H9 (cell line): ENCODE measurements at regions not wholly inside any gene's neighbourhood (a gene's known extent, or its start where the extent isn't known, plus 50 kb on each side); places are given as distances from the start of the nearest gene placed in this dataset.

Source experiments
- DNase-seq: peaks from one replicate; pipeline ENCODE4 v3.0.0-alpha.2; 2017
- H2AFZ ChIP-seq: one replicate; pipeline ENCODE4 v1.6.1; 2013; ENCODE audit warnings: mild to moderate bottlenecking, low read length, control low read depth, moderate library complexity
- H2AK5ac ChIP-seq: 2 replicates; pipeline ENCODE4 v1.6.1; 2013; ENCODE audit warnings: low read length, control low read depth, mixed read lengths; ENCODE audit not compliant: insufficient read length
- H2BK120ac ChIP-seq: one replicate; pipeline ENCODE4 v1.6.1; 2013; ENCODE audit warnings: low read depth, mild to moderate bottlenecking, low read length, control low read depth, inconsistent platforms; ENCODE audit not compliant: poor library complexity, severe bottlenecking
- H2BK12ac ChIP-seq: 2 replicates; pipeline ENCODE4 v1.6.1; 2013; ENCODE audit warnings: low read length, control low read depth, mixed read lengths, low read depth; ENCODE audit not compliant: insufficient read length
- H2BK15ac ChIP-seq: 2 replicates; pipeline ENCODE4 v1.6.1; 2013; ENCODE audit warnings: low read depth, low read length, control low read depth
- H2BK20ac ChIP-seq: one replicate; pipeline ENCODE4 v1.6.1; 2013; ENCODE audit warnings: low read depth, mild to moderate bottlenecking, low read length, control low read depth, inconsistent platforms; ENCODE audit not compliant: poor library complexity, severe bottlenecking
- H2BK5ac ChIP-seq: 2 replicates; pipeline ENCODE4 v1.6.1; 2013; ENCODE audit warnings: low read length, control low read depth, mixed read lengths; ENCODE audit not compliant: insufficient read length
- H3K14ac ChIP-seq: 2 replicates; pipeline ENCODE4 v1.6.1; 2013; ENCODE audit warnings: low read length, control low read depth; ENCODE audit not compliant: insufficient read depth
- H3K18ac ChIP-seq: 2 replicates; pipeline ENCODE4 v1.6.1; 2013; ENCODE audit warnings: low read depth, mild to moderate bottlenecking, mixed read lengths, low read length, control low read depth; ENCODE audit not compliant: insufficient read length
- H3K23ac ChIP-seq: 2 replicates; pipeline ENCODE4 v1.6.1; 2013; ENCODE audit warnings: low read length, control low read depth, mixed read lengths, low read depth; ENCODE audit not compliant: insufficient read length
- H3K23me2 ChIP-seq: 2 replicates; pipeline ENCODE4 v1.6.1; 2013; ENCODE audit warnings: low read depth, mild to moderate bottlenecking, mixed read lengths, low read length, control low read depth; ENCODE audit not compliant: insufficient read length, poor library complexity, severe bottlenecking
- H3K27ac ChIP-seq: 2 replicates; pipeline ENCODE4 v1.5.1; 2013; ENCODE audit warnings: low read length, control low read depth, mixed read lengths, low read depth; ENCODE audit not compliant: insufficient read length
- H3K27me3 ChIP-seq: 2 replicates; pipeline ENCODE4 v1.6.1; 2013; ENCODE audit warnings: low read length, control low read depth, inconsistent platforms; ENCODE audit not compliant: insufficient read depth
- H3K4ac ChIP-seq: 2 replicates; pipeline ENCODE4 v1.6.1; 2013; ENCODE audit warnings: low read depth, mild to moderate bottlenecking, control low read depth, inconsistent platforms, low read length, moderate library complexity
- H3K4me1 ChIP-seq: 2 replicates; pipeline ENCODE4 v1.6.1; 2013; ENCODE audit warnings: low read length, control low read depth, inconsistent platforms; ENCODE audit not compliant: insufficient read depth
- H3K4me2 ChIP-seq: 2 replicates; pipeline ENCODE4 v1.6.1; 2013; ENCODE audit warnings: low read length, control low read depth, mixed read lengths; ENCODE audit not compliant: insufficient read length, insufficient read depth
- H3K56ac ChIP-seq: 2 replicates; pipeline ENCODE4 v1.6.1; 2013; ENCODE audit warnings: low read depth, mild to moderate bottlenecking, mixed read lengths, low read length, control low read depth; ENCODE audit not compliant: insufficient read length
- H3K79me1 ChIP-seq: 2 replicates; pipeline ENCODE4 v1.6.1; 2013; ENCODE audit warnings: low read depth, mild to moderate bottlenecking, moderate library complexity, low read length, control low read depth, inconsistent platforms; ENCODE audit not compliant: insufficient read depth, poor library complexity, severe bottlenecking
- H3K79me2 ChIP-seq: 2 replicates; pipeline ENCODE4 v1.6.1; 2013; ENCODE audit warnings: low read length, control low read depth, inconsistent platforms; ENCODE audit not compliant: insufficient read depth
- H3K9ac ChIP-seq: 2 replicates; pipeline ENCODE4 v1.6.1; 2013; ENCODE audit warnings: low read length, control low read depth, mixed read lengths; ENCODE audit not compliant: insufficient read length; ENCODE audit errors: extremely low read depth
- H3K9me3 ChIP-seq: one replicate; pipeline ENCODE4 v1.6.1; 2013; ENCODE audit warnings: low read depth, low read length, inconsistent platforms; ENCODE audit not compliant: control insufficient read depth
- H3T11ph ChIP-seq: one replicate; pipeline ENCODE4 v1.6.1; 2013; ENCODE audit warnings: mild to moderate bottlenecking, low read length, control low read depth, inconsistent platforms
- H4K20me1 ChIP-seq: one replicate; pipeline ENCODE4 v1.6.1; 2013; ENCODE audit not compliant: control insufficient read depth, insufficient read length, insufficient read depth
- H4K5ac ChIP-seq: 2 replicates; pipeline ENCODE4 v1.6.1; 2013; ENCODE audit warnings: low read depth, mild to moderate bottlenecking, mixed read lengths, low read length, control low read depth; ENCODE audit not compliant: insufficient read length
- H4K8ac ChIP-seq: replicated peaks from 2 replicates; pipeline ENCODE4 v1.6.1; 2013; ENCODE audit warnings: low read length, control low read depth, mixed read lengths, low read depth; ENCODE audit not compliant: insufficient read length
- H4K91ac ChIP-seq: 2 replicates; pipeline ENCODE4 v1.6.1; 2013; ENCODE audit warnings: low read depth, mild to moderate bottlenecking, moderate library complexity, mixed read lengths, low read length, control low read depth; ENCODE audit not compliant: insufficient read length
- H3K27ac Mint-ChIP-seq, 3 experiments: 2 replicates in 2 of 3; 3 replicates in 1 of 3; pipeline ENCODE4 v1.8.0; 2020 to 2021; ENCODE audit warnings: mixed read lengths in 3 of 3, mild to moderate bottlenecking in 1 of 3, moderate library complexity in 1 of 3
- H3K27me3 Mint-ChIP-seq: 2 replicates; pipeline ENCODE4 v1.8.0; 2021; ENCODE audit warnings: low read depth, mild to moderate bottlenecking, moderate library complexity, mixed read lengths
- H3K36me3 Mint-ChIP-seq, 3 experiments: 2 replicates in 2 of 3; 3 replicates in 1 of 3; pipeline ENCODE4 v1.8.0; 2020 to 2021; ENCODE audit warnings: low read depth in 3 of 3, mixed read lengths in 3 of 3; ENCODE audit not compliant: insufficient read depth in 1 of 3
- H3K4me1 Mint-ChIP-seq, 2 experiments: 2 replicates each; pipeline ENCODE4 v1.8.0; 2020; ENCODE audit warnings: mixed read lengths in 2 of 2
- H3K4me3 Mint-ChIP-seq, 2 experiments: 2 replicates in 1 of 2; 3 replicates in 1 of 2; pipeline ENCODE4 v1.8.0; 2020 to 2021; ENCODE audit warnings: mild to moderate bottlenecking in 2 of 2, mixed read lengths in 2 of 2, moderate library complexity in 1 of 2
- H3K9me3 Mint-ChIP-seq, 2 experiments: 2 replicates in 1 of 2; 3 replicates in 1 of 2; pipeline ENCODE4 v1.8.0; 2020; ENCODE audit warnings: mild to moderate bottlenecking in 2 of 2, mixed read lengths in 2 of 2, moderate library complexity in 1 of 2
- CTCF ChIP-seq: fragments of 200-600 bp; sonication (generic); conservative IDR thresholded peaks from 3 replicates; pipeline ENCODE4 v1.8.0; 2021; ENCODE audit warnings: antibody characterized with exemption, mild to moderate bottlenecking
- WGBS: extraction: QIAGEN DNeasy Blood & Tissue Kit; methylation state at CpG from one replicate; pipeline ENCODE4 v1.1.7; 2013; ENCODE audit warnings: missing lambda C conversion rate, low lambda C conversion rate, mixed read lengths; ENCODE audit not compliant: insufficient read length; ENCODE audit errors: extremely low coverage; 5-methylcytosine and 5-hydroxymethylcytosine counted together

GRCh38 chr1:67916140-67916886 lies 83.0 kb upstream of the GNG12 start:
- peaks cover 2% of the 10 kb centered on the region; the same call in 1 of the 2 replicates for H3K27me3 Mint-ChIP-seq
- Histone ChIP-seq H3K4me2 (no peak overlapping the region), H3K23me2 (no peaks in the 10 kb centered on the region), H3K14ac (no peak overlapping the region), H3K9ac (no peak overlapping the region), H3K27ac (no peak overlapping the region), H3K79me2 (no peaks in the 10 kb centered on the region), H4K8ac (no peak overlapping the region), H3K4ac (no peak overlapping the region), H2AFZ (no peak overlapping the region), H3T11ph (no peak overlapping the region), H3K9me3 (no peaks in the 10 kb centered on the region), H2BK12ac (no peak overlapping the region), H3K23ac (no peak overlapping the region), H2BK120ac (no peak overlapping the region), H3K79me1 (no peaks in the 10 kb centered on the region), H3K27me3 (no peaks in the 10 kb centered on the region), H2BK20ac (no peak overlapping the region), H3K18ac (no peak overlapping the region), H3K56ac (no peak overlapping the region), H2BK15ac (no peak overlapping the region), H4K5ac (no peak overlapping the region), H4K20me1 (no peaks in the 10 kb centered on the region), H2AK5ac (no peak overlapping the region), H2BK5ac (no peak overlapping the region), H3K4me1 (no peaks in the 10 kb centered on the region), H4K91ac (no peak overlapping the region)
- 0 out of 4 replicates have a peak, but pooled peaks cover 0 to 2% of the 10 kb centered on the region in 2 experiments for H3K4me1 Mint-ChIP-seq
- no CpG with 5 or more reads among the region's 8 CpGs for WGBS
- no peak for TF ChIP-seq CTCF
- no peaks in the 10 kb centered on the region; a peak in 1 of 5 replicates for H3K9me3 Mint-ChIP-seq
- no peak overlapping the region for H3K4me3 Mint-ChIP-seq
- H3K27ac Mint-ChIP-seq: no peak overlapping the region
- no peak for DNase-seq
- no peaks in the 10 kb centered on the region for H3K36me3 Mint-ChIP-seq
